Hippocampal formation (tissue), 2 donors: ENCODE measurements at regions not wholly inside any gene's neighbourhood (a gene's known extent, or its start where the extent isn't known, plus 50 kb on each side); places are given as distances from the start of the nearest gene placed in this dataset.
"Not testable (repeated sequence)": the region's sequence is repeated elsewhere in the genome, so short reads cannot be mapped to it uniquely, and the experiment has no call there.

Experiments used
- DNase-seq, 2 donors: peaks; one replicate each; lab custom pipeline; 2025; lab: John Stamatoyannopoulos, UW

- not testable (repeated sequence) for DNase-seq
Measured at GRCh38 chr6:78806792-78807191, 60.6 kb upstream of the IRAK1BP1 start.

GRCh38 chr6:78807655-78808355, 59.5 kb upstream of the IRAK1BP1 start:
- DNase-seq: not testable (repeated sequence)

- no peak for DNase-seq
Measured at GRCh38 chr6:78808356-78808891, 58.9 kb upstream of the IRAK1BP1 start.

GRCh38 chr6:78808933-78809332, 58.4 kb upstream of the IRAK1BP1 start:
- DNase-seq: no peak

GRCh38 chr6:78810146-78810545, 57.2 kb upstream of the IRAK1BP1 start:
- peak in 1 of 2 donors; percentile 15 for DNase-seq

GRCh38 chr6:78810698-78811097, 56.7 kb upstream of the IRAK1BP1 start:
- no peak for DNase-seq
